WTC11 (cell line): ENCODE measurements at regions not wholly inside any gene's neighbourhood (a gene's known extent, or its start where the extent isn't known, plus 50 kb on each side); places are given as distances from the start of the nearest gene placed in this dataset.

Source experiments
- ATAC-seq: fragments of 200-7000 bp; cut with Tn5 transposase; 2 replicates; pipeline ENCODE4 v1.10.0; 2021; ENCODE audit warnings: mild to moderate bottlenecking, moderate library complexity
- CTCF ChIA-PET: fragments of 300-600 bp; sonication (Branson Sonifier 250); formaldehyde crosslinking; loops from one replicate; lab custom pipeline; 2021; ENCODE audit warnings: antibody characterized with exemption; lab: Charles Lee
- POLR2A ChIA-PET: fragments of 350-600 bp; sonication (Branson Sonifier 250); formaldehyde crosslinking; loops from one replicate; lab custom pipeline; 2021; ENCODE audit warnings: antibody characterized with exemption; lab: Charles Lee
- DNase-seq: peaks from one replicate; pipeline ENCODE4 v3.0.0; 2021; ENCODE audit warnings: low spot score
- H3K27ac Mint-ChIP-seq: 2 replicates; pipeline ENCODE4 v1.8.0; 2021; ENCODE audit warnings: mixed read lengths
- H3K27me3 Mint-ChIP-seq: 2 replicates; pipeline ENCODE4 v1.8.0; 2021; ENCODE audit warnings: low read depth, mild to moderate bottlenecking, moderate library complexity, mixed read lengths
- H3K36me3 Mint-ChIP-seq: 2 replicates; pipeline ENCODE4 v1.8.0; 2021; ENCODE audit warnings: mixed read lengths
- H3K4me1 Mint-ChIP-seq: 2 replicates; pipeline ENCODE4 v1.8.0; 2022; ENCODE audit warnings: mixed read lengths
- H3K4me3 Mint-ChIP-seq: 2 replicates; pipeline ENCODE4 v1.8.0; 2021; ENCODE audit warnings: mild to moderate bottlenecking, moderate library complexity, mixed read lengths
- H3K9me3 Mint-ChIP-seq: 2 replicates; pipeline ENCODE4 v1.8.0; 2021; ENCODE audit warnings: mixed read lengths
- ESRRA ChIP-seq: sonication (generic); formaldehyde crosslinking; IDR thresholded peaks from 2 replicates; pipeline ENCODE4 v1.8.1; 2022; ENCODE audit warnings: mild to moderate bottlenecking, missing genetic modification reagents, borderline replicate concordance
- GRHL2 ChIP-seq: fragments of 250-450 bp; sonication (Bioruptor Pico); IDR thresholded peaks from 2 replicates; pipeline ENCODE4 v1.8.0; 2022; ENCODE audit warnings: mild to moderate bottlenecking, moderate library complexity; ENCODE audit not compliant: insufficient replicate concordance, severe bottlenecking
- GTF2I ChIP-seq: fragments of 250-450 bp; sonication (Bioruptor Pico); conservative IDR thresholded peaks from 2 replicates; pipeline ENCODE4 v1.4.0; 2021; ENCODE audit warnings: mild to moderate bottlenecking
- HMGA2 ChIP-seq: fragments of 250-450 bp; sonication (Bioruptor Pico); IDR thresholded peaks from 2 replicates; pipeline ENCODE4 v1.4.0; 2021; ENCODE audit warnings: mild to moderate bottlenecking, moderate library complexity
- PREB ChIP-seq: sonication (generic); formaldehyde crosslinking; IDR thresholded peaks from 2 replicates; pipeline ENCODE4 v1.8.1; 2022; ENCODE audit warnings: mild to moderate bottlenecking, missing genetic modification reagents, moderate library complexity, borderline replicate concordance
- SP1 ChIP-seq: sonication (generic); formaldehyde crosslinking; conservative IDR thresholded peaks from 2 replicates; pipeline ENCODE4 v1.8.1; 2022; ENCODE audit warnings: missing genetic modification reagents
- STAT6 ChIP-seq: sonication (generic); formaldehyde crosslinking; conservative IDR thresholded peaks from 2 replicates; pipeline ENCODE4 v1.8.1; 2023; ENCODE audit warnings: mild to moderate bottlenecking, low read depth, missing genetic modification reagents, moderate library complexity
- ZMAT4 ChIP-seq: fragments of 250-450 bp; sonication (Bioruptor Pico); IDR thresholded peaks from 2 replicates; pipeline ENCODE4 v1.9.0; 2021; ENCODE audit warnings: mild to moderate bottlenecking
- ZNF121 ChIP-seq: sonication (generic); formaldehyde crosslinking; IDR thresholded peaks from 2 replicates; pipeline ENCODE4 v1.8.0; 2023; ENCODE audit warnings: missing genetic modification reagents
- ZNF416 ChIP-seq: fragments of 250-450 bp; sonication (Bioruptor Pico); IDR thresholded peaks from 2 replicates; pipeline ENCODE4 v1.9.0; 2021; ENCODE audit warnings: mild to moderate bottlenecking, inconsistent platforms
- ZNF671 ChIP-seq: fragments of 250-450 bp; sonication (Bioruptor Pico); IDR thresholded peaks from 2 replicates; pipeline ENCODE4 v1.8.0; 2021; ENCODE audit warnings: mild to moderate bottlenecking
- TF ChIP-seq, protein P1 (sequence below): fragments of 250-450 bp; sonication (Bioruptor Pico); IDR thresholded peaks from 2 replicates; pipeline ENCODE4 v1.9.0; 2021; ENCODE audit warnings: moderate library complexity, mild to moderate bottlenecking, inconsistent platforms, borderline replicate concordance
- TF ChIP-seq, protein P2 (sequence below): sonication (generic); formaldehyde crosslinking; IDR thresholded peaks from 2 replicates; pipeline ENCODE4 v1.8.1; 2023; ENCODE audit warnings: mild to moderate bottlenecking, missing genetic modification reagents
- TF ChIP-seq, protein P3 (sequence below): sonication (generic); formaldehyde crosslinking; IDR thresholded peaks from 2 replicates; pipeline ENCODE4 v1.8.0; 2022; ENCODE audit warnings: mild to moderate bottlenecking, missing genetic modification reagents
- TF ChIP-seq, protein P4 (sequence below): sonication (generic); formaldehyde crosslinking; IDR thresholded peaks from 2 replicates; pipeline ENCODE4 v1.8.1; 2023; ENCODE audit warnings: mild to moderate bottlenecking, moderate library complexity, missing genetic modification reagents
- TF ChIP-seq, protein P5 (sequence below): fragments of 200-600 bp; IDR thresholded peaks from 2 replicates; pipeline ENCODE4 v1.8.0; 2022; ENCODE audit warnings: antibody characterized with exemption

GRCh38 chr13:53568491-53568890 is 539.9 kb downstream of the OLFM4 start:
- no peaks in the 10 kb centered on the region for H3K36me3 Mint-ChIP-seq
- DNase-seq (no peak), ATAC-seq (no peak)
- peaks cover 4% of the 10 kb centered on the region for H3K9me3 Mint-ChIP-seq
- POLR2A ChIA-PET: no interaction called here
- H3K27me3 Mint-ChIP-seq: no peaks in the 10 kb centered on the region; the same call in 1 of the 2 replicates
- H3K27ac Mint-ChIP-seq: no peak overlapping the region
- TF ChIP-seq, protein P1, sequence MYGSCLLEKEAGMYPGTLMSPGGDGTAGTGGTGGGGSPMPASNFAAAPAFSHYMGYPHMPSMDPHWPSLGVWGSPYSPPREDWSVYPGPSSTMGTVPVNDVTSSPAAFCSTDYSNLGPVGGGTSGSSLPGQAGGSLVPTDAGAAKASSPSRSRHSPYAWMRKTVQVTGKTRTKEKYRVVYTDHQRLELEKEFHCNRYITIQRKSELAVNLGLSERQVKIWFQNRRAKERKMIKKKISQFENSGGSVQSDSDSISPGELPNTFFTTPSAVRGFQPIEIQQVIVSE: no peak
- TF ChIP-seq ZNF121 (CRISPR knock-in tag) (no peak), SP1 (CRISPR knock-in tag) (no peak), ZNF416 (CRISPR knock-in tag) (no peak), GRHL2 (no peak), PREB (CRISPR knock-in tag) (no peak), ZMAT4 (CRISPR knock-in tag) (no peak), GTF2I (no peak), HMGA2 (no peak), ESRRA (CRISPR knock-in tag) (no peak), STAT6 (CRISPR knock-in tag) (no peak), ZNF671 (CRISPR knock-in tag) (no peak)
- TF ChIP-seq, protein P2, sequence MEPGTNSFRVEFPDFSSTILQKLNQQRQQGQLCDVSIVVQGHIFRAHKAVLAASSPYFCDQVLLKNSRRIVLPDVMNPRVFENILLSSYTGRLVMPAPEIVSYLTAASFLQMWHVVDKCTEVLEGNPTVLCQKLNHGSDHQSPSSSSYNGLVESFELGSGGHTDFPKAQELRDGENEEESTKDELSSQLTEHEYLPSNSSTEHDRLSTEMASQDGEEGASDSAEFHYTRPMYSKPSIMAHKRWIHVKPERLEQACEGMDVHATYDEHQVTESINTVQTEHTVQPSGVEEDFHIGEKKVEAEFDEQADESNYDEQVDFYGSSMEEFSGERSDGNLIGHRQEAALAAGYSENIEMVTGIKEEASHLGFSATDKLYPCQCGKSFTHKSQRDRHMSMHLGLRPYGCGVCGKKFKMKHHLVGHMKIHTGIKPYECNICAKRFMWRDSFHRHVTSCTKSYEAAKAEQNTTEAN (CRISPR knock-in tag): no peak
- TF ChIP-seq, protein P3, sequence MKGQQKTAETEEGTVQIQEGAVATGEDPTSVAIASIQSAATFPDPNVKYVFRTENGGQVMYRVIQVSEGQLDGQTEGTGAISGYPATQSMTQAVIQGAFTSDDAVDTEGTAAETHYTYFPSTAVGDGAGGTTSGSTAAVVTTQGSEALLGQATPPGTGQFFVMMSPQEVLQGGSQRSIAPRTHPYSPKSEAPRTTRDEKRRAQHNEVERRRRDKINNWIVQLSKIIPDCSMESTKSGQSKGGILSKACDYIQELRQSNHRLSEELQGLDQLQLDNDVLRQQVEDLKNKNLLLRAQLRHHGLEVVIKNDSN (CRISPR knock-in tag): no peak
- TF ChIP-seq, protein P4, sequence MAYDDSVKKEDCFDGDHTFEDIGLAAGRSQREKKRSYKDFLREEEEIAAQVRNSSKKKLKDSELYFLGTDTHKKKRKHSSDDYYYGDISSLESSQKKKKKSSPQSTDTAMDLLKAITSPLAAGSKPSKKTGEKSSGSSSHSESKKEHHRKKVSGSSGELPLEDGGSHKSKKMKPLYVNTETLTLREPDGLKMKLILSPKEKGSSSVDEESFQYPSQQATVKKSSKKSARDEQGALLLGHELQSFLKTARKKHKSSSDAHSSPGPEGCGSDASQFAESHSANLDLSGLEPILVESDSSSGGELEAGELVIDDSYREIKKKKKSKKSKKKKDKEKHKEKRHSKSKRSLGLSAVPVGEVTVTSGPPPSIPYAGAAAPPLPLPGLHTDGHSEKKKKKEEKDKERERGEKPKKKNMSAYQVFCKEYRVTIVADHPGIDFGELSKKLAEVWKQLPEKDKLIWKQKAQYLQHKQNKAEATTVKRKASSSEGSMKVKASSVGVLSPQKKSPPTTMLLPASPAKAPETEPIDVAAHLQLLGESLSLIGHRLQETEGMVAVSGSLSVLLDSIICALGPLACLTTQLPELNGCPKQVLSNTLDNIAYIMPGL: no peak
- TF ChIP-seq, protein P5, sequence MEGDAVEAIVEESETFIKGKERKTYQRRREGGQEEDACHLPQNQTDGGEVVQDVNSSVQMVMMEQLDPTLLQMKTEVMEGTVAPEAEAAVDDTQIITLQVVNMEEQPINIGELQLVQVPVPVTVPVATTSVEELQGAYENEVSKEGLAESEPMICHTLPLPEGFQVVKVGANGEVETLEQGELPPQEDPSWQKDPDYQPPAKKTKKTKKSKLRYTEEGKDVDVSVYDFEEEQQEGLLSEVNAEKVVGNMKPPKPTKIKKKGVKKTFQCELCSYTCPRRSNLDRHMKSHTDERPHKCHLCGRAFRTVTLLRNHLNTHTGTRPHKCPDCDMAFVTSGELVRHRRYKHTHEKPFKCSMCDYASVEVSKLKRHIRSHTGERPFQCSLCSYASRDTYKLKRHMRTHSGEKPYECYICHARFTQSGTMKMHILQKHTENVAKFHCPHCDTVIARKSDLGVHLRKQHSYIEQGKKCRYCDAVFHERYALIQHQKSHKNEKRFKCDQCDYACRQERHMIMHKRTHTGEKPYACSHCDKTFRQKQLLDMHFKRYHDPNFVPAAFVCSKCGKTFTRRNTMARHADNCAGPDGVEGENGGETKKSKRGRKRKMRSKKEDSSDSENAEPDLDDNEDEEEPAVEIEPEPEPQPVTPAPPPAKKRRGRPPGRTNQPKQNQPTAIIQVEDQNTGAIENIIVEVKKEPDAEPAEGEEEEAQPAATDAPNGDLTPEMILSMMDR: no peak
- no peak overlapping the region for H3K4me3 Mint-ChIP-seq
- H3K4me1 Mint-ChIP-seq: no peaks in the 10 kb centered on the region; the same call in 1 of the 2 replicates
- CTCF ChIA-PET: interaction anchor here (1.4 kb wide), 1 partner anchor 318 kb away, joined by 4 read pairs; no protein-coding TSS in a partner anchor
